ENCODE measurements at regions not wholly inside any gene's neighbourhood (a gene's known extent, or its start where the extent isn't known, plus 50 kb on each side); places are given as distances from the start of the nearest gene placed in this dataset.

DNA sequence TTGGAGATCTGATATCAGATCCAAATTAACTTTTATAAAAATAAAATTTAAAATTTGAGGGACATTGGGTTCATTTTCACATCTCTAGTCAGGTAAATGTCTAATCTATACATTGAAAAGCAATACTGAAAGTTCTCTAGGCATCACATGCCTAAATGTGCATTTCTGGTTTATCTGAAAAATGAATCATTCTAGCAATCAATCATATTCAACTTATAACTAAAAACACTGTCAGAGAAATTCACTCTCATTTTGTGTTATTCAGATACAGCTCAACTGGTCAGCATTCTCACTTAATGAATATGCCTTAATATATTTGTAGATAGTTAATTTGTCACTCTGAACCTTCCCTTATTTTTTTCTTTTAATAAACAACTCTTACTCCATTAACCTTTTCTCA, 243.2 kb downstream of the CASP12 start:
- ATAC-seq, result no peak

GRCh38 chr11:104654181-104654813, 244.0 kb downstream of the CASP12 start:
- no peak for ATAC-seq

- ATAC-seq, result no peak
Measured at GRCh38 chr11:104653407-104653806, 244.9 kb downstream of the CASP12 start.

GRCh38 chr11:104652996-104653395, 245.3 kb downstream of the CASP12 start:
- no peak for ATAC-seq

GRCh38 chr11:104650234-104650633, 248.0 kb downstream of the CASP12 start:
- ATAC-seq, result no peak

DNA sequence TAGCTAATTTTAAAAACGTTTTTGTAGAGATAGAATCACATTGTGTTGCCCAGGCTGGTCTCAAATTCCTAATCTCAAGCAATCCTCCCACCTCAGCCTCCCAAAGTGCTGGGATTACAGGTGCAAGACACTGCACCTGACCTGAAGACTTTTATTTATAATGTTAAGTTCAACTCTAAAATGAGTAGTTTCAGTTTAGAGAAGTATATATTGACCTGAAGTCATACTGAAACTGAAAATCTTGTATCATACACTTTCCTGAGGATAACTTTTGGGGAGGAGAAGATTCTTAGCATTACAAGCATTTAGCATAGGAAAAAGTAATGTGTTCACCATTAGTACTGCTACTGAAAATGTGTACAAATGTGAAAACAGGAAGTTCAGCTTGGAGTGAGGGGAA, 249.3 kb downstream of the CASP12 start:
- no peak for ATAC-seq

GRCh38 chr11:104645261-104646222, 252.7 kb downstream of the CASP12 start:
- ATAC-seq, result no peak

DNA sequence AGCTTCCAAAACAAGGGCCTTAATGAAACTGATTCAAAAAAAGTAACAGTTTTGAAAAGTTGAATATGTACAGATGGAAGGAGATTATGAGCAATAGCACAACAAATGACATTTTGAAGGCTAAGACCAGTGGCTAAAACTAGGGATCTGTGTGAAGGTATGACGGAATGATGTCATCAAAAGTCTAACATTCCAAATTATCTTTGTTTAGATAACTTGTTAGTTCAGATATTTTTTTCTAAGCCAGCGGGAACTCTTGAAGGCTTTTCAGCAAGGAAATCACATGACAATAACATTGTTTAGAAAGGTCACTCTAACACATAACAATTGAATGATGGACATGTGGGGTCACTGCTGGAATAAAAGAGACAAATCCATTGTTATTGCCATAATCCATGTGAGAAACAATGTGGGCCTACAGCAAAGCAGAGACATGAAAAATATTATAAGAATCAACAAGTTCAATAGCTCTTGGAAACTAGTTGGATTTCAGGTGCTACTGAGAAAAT, 260.5 kb downstream of the CASP12 start:
- no peak for ATAC-seq

DNA sequence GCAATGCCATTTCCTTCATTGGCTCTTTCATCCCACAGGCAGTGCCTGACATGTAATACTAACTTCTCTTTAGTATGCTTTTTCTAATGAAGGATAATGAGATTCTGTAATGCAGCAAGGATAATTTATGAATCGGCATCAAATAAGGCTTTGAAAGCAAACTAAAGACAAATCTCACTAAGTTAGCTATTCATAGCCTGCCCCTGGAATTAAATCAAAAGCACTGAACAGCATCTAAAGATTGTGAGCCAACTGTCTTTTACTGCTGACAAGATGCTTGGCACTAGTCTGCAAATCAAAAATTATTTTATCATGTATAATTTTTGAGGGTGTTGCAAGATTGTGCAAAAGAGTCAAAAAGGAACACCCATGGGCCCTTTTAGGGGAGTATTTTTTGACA, 265.0 kb downstream of the CASP12 start:
- ATAC-seq, result no peak

DNA sequence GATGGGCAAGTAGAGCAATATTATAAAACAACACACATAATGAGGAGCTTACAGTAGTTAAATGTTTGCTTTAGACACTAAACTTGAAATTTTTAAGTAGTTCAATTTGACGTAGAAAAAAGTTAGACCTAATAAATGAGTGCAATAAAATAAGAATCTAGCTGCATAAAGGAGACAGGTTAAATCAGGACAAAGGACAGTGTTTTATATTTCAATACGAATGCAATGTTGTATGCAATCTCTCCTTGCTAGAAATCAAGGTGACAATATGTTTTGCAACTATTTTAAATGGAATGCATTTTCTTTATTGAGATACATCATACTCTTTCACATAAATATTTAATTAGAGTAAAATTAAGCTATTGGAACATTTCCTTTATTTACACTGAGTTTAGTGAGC, 267.9 kb downstream of the CASP12 start:
- no peak for ATAC-seq

GRCh38 chr11:104625246-104625645, 273.0 kb downstream of the CASP12 start:
- ATAC-seq, result peak; percentile 67

DNA sequence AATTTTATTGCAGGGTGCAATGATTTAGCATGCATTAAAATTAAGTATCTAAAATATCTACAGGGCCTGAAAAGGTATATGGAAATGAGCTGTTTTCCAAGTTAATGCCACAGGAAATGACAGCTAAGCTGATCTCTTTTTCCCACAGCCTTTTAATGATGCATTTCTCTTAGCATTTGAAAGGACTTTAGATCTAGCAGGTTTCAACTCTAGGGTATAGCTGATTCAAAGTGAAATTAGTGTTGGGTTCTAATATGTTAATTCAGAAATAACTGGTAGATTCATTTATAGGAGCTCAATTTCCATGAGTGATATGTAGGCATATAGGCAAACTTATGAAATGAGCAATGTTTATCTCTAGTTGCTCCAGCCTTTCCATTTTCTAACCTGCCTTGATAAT, 274.2 kb downstream of the CASP12 start:
- no peak for ATAC-seq

- ATAC-seq, result no peak
Measured at GRCh38 chr11:104623518-104623917, 274.7 kb downstream of the CASP12 start.

GRCh38 chr11:104620991-104621390, 277.3 kb downstream of the CASP12 start:
- ATAC-seq, result no peak

- no peak for ATAC-seq
Measured at GRCh38 chr11:104619751-104620150, 278.5 kb downstream of the CASP12 start.

- ATAC-seq, result no peak
Measured at GRCh38 chr11:104618954-104619353, 279.3 kb downstream of the CASP12 start.

- no peak for ATAC-seq
Measured at GRCh38 chr11:104614961-104615360, 283.3 kb downstream of the CASP12 start.

DNA sequence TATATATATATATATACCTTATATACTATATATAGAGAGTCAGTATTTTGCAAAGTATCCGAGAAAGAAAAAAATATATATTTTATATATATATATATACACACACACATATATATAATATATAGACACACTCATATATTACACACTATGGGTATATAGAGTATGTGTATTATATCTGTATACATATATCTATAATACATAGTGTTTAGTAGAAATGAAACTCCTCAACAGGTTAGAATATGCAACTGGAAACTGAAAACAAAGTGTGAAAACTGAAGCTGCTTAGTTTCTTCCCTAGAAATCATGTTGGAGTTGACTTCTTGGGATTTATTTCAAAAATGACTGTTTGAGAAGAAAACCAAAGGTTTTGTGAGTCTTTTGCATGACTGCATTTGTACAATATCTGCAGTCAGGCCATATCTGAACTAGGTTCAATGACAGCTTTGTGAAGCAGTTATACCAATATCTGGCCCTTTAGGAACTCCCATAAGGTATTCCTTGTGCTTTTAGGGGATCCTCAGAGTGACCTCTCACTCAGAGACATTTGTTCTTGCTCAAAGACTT, 284.1 kb downstream of the CASP12 start:
- ATAC-seq, result no peak

- no peak for ATAC-seq
Measured at GRCh38 chr11:104610635-104611034, 287.6 kb downstream of the CASP12 start.

DNA sequence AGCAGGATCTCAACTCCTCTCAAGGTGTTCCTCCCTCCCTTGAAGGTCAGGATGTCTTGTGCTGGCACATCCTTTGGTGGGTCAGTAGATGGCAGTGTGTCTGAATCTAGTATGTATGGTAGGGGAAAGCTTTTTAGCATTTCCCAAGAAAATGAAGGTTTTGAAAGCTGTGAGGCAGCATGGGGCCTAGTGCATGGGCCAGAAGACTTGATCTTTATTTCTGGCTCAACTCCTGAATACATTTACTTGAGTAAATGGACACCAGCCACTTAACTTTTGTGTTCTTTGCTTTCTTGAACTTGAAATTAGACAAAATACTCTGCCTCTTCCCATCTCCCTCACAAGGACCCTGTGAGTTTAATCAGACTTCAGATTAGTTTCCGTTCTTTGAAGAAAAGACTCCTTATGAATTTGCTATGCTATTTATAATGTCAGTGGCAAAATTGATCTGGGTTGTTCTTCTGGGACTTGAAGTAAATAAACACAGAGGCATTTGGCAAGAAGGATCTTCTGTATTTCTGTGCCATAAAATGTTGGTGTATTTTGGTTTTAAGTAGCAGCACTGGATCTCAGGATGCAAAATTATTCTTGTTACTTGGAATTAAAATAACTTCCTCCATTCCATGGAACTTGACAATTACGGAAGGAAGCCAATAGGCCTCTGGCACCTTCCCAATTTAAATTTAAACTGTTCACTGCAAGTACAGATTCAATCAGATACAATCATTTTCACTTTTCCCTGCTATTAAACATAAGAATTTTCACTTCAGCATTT, 288.8 kb downstream of the CASP12 start:
- ATAC-seq, result peak; percentile 73

- ATAC-seq, result no peak
Measured at GRCh38 chr11:104602643-104603042, 295.6 kb downstream of the CASP12 start.

DNA sequence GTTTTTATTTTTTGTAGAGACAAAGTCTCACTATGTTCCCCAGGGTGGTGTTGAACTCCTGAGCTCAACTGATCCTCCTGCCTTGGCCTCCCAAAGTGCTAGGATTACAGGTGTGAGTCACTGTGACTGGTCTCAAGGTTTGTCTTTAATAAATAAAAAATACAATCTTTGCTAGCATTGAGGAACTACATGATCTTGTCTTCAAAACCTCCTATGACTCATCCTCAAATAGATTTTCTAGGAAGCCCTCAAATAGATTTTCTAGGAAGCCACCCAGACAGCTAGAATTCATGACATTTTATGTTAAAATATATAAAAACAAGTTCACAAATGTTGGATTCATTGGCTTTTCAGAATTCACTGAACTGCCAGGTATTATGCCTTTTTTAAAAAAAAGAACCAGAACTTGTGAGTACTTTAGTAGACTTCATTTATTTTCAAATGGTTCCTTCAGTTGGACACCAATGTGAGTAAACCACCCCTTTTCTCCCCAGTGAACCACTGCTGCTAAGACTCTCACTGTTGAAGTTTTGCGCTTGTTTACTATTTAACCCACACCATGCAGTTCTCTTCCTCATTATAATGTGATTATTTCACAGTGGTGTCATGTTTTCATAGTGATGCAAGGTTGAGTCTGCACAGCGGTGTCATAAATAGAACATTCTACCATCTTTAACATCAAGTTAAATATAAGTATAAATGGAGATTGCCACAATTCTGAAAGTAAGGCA, 303.9 kb downstream of the CASP12 start:
- peak; percentile 35 for ATAC-seq
